GM12875 (cell line): ENCODE measurements at regions not wholly inside any gene's neighbourhood (a gene's known extent, or its start where the extent isn't known, plus 50 kb on each side); places are given as distances from the start of the nearest gene placed in this dataset.
A peak's percentile ranks its signal among the peaks of the same experiment; 100 is the strongest.

ENCODE experiments used
- H3K4me3 ChIP-seq: one replicate; pipeline ENCODE4 v1.5.1; 2011; ENCODE audit warnings: low read depth, low read length, control low read depth
- TF ChIP-seq, protein P1 (sequence below): IDR thresholded peaks from 2 replicates; pipeline ENCODE4 v1.5.1; 2011; ENCODE audit warnings: low read depth, mild to moderate bottlenecking, control low read depth, inconsistent platforms, low read length, moderate library complexity, borderline replicate concordance; ENCODE audit not compliant: insufficient read depth

DNA sequence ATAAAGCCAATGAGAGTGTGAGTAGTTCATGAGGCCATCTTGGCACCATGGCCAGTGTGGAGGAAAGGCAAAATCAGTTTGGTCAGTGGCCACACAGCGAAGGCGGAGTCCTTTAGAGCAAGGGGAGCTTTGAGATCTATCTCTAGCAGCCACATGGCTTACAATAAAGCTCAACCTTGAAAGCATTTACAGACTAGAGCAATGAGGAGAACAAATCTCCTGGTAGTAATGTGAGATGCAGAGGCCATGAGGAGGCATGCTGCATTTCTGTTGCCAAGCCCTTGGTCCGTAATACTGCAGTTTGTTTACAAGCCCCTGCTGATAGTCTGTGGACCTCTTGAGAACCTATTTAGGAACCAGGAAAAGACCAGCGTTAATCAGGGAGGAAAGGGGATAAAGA is 381.5 kb upstream of the C2CD4B start:
- TF ChIP-seq, protein P1, sequence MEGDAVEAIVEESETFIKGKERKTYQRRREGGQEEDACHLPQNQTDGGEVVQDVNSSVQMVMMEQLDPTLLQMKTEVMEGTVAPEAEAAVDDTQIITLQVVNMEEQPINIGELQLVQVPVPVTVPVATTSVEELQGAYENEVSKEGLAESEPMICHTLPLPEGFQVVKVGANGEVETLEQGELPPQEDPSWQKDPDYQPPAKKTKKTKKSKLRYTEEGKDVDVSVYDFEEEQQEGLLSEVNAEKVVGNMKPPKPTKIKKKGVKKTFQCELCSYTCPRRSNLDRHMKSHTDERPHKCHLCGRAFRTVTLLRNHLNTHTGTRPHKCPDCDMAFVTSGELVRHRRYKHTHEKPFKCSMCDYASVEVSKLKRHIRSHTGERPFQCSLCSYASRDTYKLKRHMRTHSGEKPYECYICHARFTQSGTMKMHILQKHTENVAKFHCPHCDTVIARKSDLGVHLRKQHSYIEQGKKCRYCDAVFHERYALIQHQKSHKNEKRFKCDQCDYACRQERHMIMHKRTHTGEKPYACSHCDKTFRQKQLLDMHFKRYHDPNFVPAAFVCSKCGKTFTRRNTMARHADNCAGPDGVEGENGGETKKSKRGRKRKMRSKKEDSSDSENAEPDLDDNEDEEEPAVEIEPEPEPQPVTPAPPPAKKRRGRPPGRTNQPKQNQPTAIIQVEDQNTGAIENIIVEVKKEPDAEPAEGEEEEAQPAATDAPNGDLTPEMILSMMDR: no peak
- no peak overlapping the region for H3K4me3 ChIP-seq

DNA sequence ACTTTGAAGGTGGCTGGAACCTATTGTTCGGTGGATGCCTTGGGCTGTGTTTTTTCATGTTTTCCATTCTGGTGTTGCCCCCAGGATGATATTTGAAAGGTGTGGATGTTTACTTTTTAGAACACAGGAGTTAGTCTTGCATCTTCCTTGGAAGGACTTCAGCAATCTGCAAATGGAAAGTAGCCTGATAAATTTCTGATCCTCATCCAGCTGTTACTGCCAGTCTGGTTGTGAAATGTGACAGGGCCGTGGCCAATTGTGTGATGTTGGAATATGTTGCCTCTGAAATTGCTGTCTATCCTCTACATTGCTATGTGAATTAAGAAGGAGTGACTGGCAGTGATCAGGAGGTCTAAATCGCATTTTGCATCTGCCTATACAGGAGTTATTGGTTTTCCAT is 382.5 kb upstream of the C2CD4B start:
- H3K4me3 ChIP-seq: no peak overlapping the region
- TF ChIP-seq, protein P1: no peak

DNA sequence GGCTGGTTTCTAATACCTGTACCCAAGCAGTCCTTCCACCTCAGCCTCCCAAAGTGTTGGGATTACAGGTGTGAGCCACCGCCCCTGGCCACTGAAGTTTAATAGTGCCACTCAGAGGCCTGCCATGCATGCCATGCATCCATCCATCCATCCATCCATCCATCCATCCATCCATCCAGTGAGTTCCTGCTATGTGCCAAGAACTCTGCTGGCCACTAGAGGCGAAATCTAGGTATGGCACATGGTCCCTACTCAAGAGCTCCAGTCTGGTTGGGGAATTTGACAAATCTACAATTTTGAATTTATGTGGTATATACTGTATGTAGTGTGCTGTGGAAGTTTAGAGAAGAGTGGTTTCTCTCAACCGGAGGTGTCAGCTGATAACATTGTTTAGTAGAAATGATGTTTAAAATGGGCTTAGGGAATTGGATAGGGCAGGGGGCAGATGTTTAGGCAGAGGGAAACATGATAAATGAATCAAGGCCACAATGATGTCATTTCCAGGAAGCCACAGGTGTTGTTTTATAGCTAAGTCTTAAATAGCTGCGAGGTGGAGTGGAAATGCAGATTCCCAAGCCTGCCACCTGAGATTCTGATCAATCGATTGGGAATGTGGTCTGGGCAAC is 384.4 kb upstream of the C2CD4B start:
- TF ChIP-seq, protein P1: peak; percentile 67; the same call in 1 of the 2 replicates

DNA sequence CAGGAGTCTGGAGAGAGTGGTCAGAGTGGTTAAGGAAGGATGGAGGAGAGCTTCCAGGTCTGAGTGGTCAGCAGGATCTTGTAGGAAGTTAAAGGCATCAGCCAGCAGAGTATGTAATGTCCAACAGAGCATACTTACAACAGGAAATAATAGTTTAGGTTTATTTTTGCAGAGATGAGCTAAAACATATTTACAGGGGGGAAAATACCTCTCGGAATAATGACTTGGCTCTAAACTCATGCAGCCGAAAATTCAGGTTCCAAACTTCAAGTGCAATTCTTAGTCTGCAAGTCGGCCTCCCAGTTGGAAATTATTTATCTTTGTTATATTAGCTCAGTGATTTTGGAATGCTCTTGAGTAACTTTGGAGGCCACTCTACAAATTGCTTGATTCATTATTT is 385.0 kb upstream of the C2CD4B start:
- H3K4me3 ChIP-seq: no peak overlapping the region
- TF ChIP-seq, protein P1: no peak

More for the DNA sequence above, 384.4 kb upstream of the C2CD4B start:
- no peak overlapping the region for H3K4me3 ChIP-seq

DNA sequence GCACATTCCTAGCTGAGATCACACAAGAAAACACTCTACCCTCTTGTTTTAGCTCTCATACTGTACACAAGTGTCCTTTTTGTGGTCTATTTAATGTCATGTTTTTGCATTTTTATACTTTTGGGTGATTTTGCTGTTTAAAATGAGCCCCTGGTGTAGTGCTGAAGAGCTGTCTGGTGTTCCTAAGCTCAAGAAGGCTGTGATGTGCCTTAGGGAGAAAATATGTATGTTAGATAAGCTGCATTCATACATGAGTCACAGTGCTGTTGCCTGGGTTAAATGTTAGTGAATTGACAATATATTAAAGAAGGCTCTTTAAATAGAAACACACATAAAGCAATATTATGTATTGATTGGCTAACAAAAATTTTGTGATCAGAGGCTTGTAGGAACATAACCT is 387.4 kb upstream of the C2CD4B start:
- H3K4me3 ChIP-seq: no peak overlapping the region
- TF ChIP-seq, protein P1: no peak

DNA sequence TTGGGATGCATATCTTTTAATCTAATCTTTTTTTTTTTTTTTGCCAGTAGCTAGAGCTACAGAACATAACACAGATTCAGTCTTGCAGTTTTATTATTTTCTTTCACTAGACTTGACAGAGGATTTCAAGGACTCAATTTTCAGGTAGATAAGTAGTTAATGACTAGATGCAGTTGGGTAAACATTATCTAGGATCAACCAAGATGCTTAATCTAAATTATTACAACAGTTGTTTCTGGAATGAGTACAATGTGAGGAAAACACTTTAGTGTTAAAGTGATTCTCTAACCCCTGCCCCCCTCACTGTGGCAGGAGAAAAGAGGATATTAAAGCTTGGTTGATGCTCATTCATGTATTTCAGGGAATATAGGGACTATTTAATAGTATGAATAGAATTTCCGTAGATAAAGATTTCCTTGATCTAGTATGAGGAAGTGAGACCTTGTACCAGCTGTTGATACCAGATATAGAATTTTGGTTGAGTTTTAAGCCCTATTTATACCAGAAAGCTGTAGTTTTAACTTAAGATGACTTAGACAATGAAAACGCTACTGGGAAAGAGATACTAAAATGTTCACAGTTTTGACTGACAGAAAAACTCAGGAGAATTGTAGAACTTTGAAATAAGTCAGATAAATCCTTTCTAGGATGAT is 389.0 kb upstream of the C2CD4B start:
- TF ChIP-seq, protein P1: no peak
- H3K4me3 ChIP-seq: no peak overlapping the region
